CD4-positive, alpha-beta T cell (primary cell): ENCODE measurements at regions not wholly inside any gene's neighbourhood (a gene's known extent, or its start where the extent isn't known, plus 50 kb on each side); places are given as distances from the start of the nearest gene placed in this dataset.
A peak's percentile ranks its signal among the peaks of the same experiment; 100 is the strongest.

ENCODE experiments used
- ATAC-seq: fragments of 200-7000 bp; cut with Tn5 transposase; one replicate; pipeline ENCODE4 v1.10.0; 2022; ENCODE audit warnings: mild to moderate bottlenecking; ENCODE audit not compliant: poor library complexity
- CTCF ChIA-PET: fragments of 350-600 bp; sonication (Branson Sonifier 250); formaldehyde crosslinking; loops from one replicate; lab custom pipeline; 2021; ENCODE audit warnings: antibody characterized with exemption, inconsistent platforms; lab: Charles Lee
- POLR2A ChIA-PET: fragments of 350-600 bp; sonication (Branson Sonifier 250); formaldehyde crosslinking; loops from one replicate; lab custom pipeline; 2021; ENCODE audit warnings: antibody characterized with exemption, inconsistent platforms; lab: Charles Lee
- DNase-seq, 14 experiments: peaks; one replicate each; pipeline ENCODE4 v3.0.0-alpha.2; 2013 to 2020; ENCODE audit warnings: mixed read lengths in 2 of 14
- H3K27ac ChIP-seq, 2 donors: one replicate each; pipeline versions ENCODE4 v1.5.1 to v1.7.0; 2013; ENCODE audit warnings: low read length in 2 of 2, low read depth in 1 of 2, mild to moderate bottlenecking in 1 of 2
- H3K27me3 ChIP-seq, 2 experiments: 1 replicate in 1 of 2; 2 replicates in 1 of 2; pipeline versions ENCODE4 v1.6.1 to v1.7.0; 2013; ENCODE audit warnings: low read length in 2 of 2, control low read depth in 1 of 2, mild to moderate bottlenecking in 1 of 2, moderate library complexity in 1 of 2; ENCODE audit not compliant: insufficient read depth in 2 of 2, control insufficient read depth in 1 of 2
- H3K36me3 ChIP-seq: one replicate; pipeline ENCODE4 v1.6.1; 2013; ENCODE audit warnings: low read length, control low read depth; ENCODE audit not compliant: insufficient read depth
- H3K4me1 ChIP-seq: one replicate; pipeline ENCODE4 v1.6.1; 2013; ENCODE audit warnings: low read length, control low read depth; ENCODE audit not compliant: insufficient read depth
- H3K4me3 ChIP-seq: one replicate; pipeline ENCODE4 v1.5.1; 2013; ENCODE audit warnings: mild to moderate bottlenecking, low read length, moderate library complexity
- H3K9me3 ChIP-seq, 2 experiments: 1 replicate in 1 of 2; 2 replicates in 1 of 2; pipeline versions ENCODE4 v1.6.1 to v1.7.0; 2013; ENCODE audit warnings: low read length in 2 of 2, mild to moderate bottlenecking in 2 of 2, control low read depth in 1 of 2, moderate library complexity in 1 of 2; ENCODE audit not compliant: control insufficient read depth in 1 of 2, insufficient read depth in 1 of 2
- H3K27ac Mint-ChIP-seq: one replicate; pipeline ENCODE4 v1.8.0; 2020; ENCODE audit warnings: mixed read lengths
- H3K27me3 Mint-ChIP-seq: one replicate; pipeline ENCODE4 v1.8.0; 2021; ENCODE audit warnings: mixed read lengths
- H3K36me3 Mint-ChIP-seq: one replicate; pipeline ENCODE4 v1.8.0; 2021; ENCODE audit warnings: low read depth, mixed read lengths
- H3K4me1 Mint-ChIP-seq: one replicate; pipeline ENCODE4 v1.8.0; 2021; ENCODE audit warnings: low read depth, mixed read lengths
- H3K4me3 Mint-ChIP-seq: one replicate; pipeline ENCODE4 v1.8.0; 2020; ENCODE audit warnings: mild to moderate bottlenecking, mixed read lengths
- H3K9me3 Mint-ChIP-seq: one replicate; pipeline ENCODE4 v1.8.0; 2020; ENCODE audit warnings: mixed read lengths
- CTCF ChIP-seq: fragments of 200-600 bp; IDR thresholded peaks from one replicate; pipeline ENCODE4 v1.8.0; 2022; ENCODE audit warnings: antibody characterized with exemption, mild to moderate bottlenecking
- intact Hi-C, 2 experiments: fragments of 100-400 bp; cut with DNase I in 1 of 2; cut with micrococcal nuclease in 1 of 2; formaldehyde crosslinking; loops; one replicate each; pipeline versions ENCODE4 v1.15.1 to v1.9.0; 2023 to 2025; cut with DNase I, micrococcal nuclease

- POLR2A ChIA-PET: interaction anchor here (0.7 to 3.0 kb wide), 4 partner anchors 11 to 252 kb away, joined by 3 to 81 read pairs (median 42); partner anchors contain the start of gene IRF2BPL
- H3K4me1 ChIP-seq: peaks cover 60% of the 10 kb centered on the region
- no peaks in the 10 kb centered on the region for H3K27me3 ChIP-seq
- no peaks in the 10 kb centered on the region for H3K9me3 ChIP-seq
- DNase-seq (no peak), ATAC-seq (no peak)
- CTCF ChIA-PET: interaction anchor here (1.2 to 4.1 kb wide), 5 partner anchors 14 to 107 kb away, joined by 4 to 30 read pairs (median 7); no protein-coding TSS in a partner anchor
- no peaks in the 10 kb centered on the region for H3K36me3 Mint-ChIP-seq
- no peak for TF ChIP-seq CTCF
- H3K4me3 Mint-ChIP-seq: no peak overlapping the region
- H3K27ac Mint-ChIP-seq: peak overlapping the region; percentile 89
- H3K9me3 Mint-ChIP-seq: no peaks in the 10 kb centered on the region
- H3K27me3 Mint-ChIP-seq: no peaks in the 10 kb centered on the region
- peaks cover 70% of the 10 kb centered on the region for H3K4me1 Mint-ChIP-seq
- intact Hi-C loops: no loop called here
- H3K27ac ChIP-seq: peak overlapping the region in 1 of 2 donors; percentile 17
- H3K36me3 ChIP-seq: no peaks in the 10 kb centered on the region
- no peak overlapping the region for H3K4me3 ChIP-seq
Observed at GRCh38 chr14:76963372-76963771, 65.1 kb downstream of the IRF2BPL start.

GRCh38 chr14:76962303-76962660, 66.2 kb downstream of the IRF2BPL start:
- DNase-seq: no peak
- Mint-ChIP-seq H3K27me3 (no peaks in the 10 kb centered on the region), H3K27ac (peak overlapping the region; percentile 89), H3K4me3 (peak overlapping the region; percentile 74), H3K36me3 (no peaks in the 10 kb centered on the region), H3K9me3 (no peaks in the 10 kb centered on the region), H3K4me1 (peaks cover 79% of the 10 kb centered on the region)
- Histone ChIP-seq H3K4me3 (peak overlapping the region; percentile 52), H3K9me3 (no peaks in the 10 kb centered on the region), H3K27ac (peak overlapping the region; percentile 77 to 91), H3K4me1 (peaks cover 71% of the 10 kb centered on the region), H3K36me3 (no peaks in the 10 kb centered on the region), H3K27me3 (no peaks in the 10 kb centered on the region)
- intact Hi-C loops: no loop called here
- CTCF ChIA-PET: interaction anchor here (0.6 to 4.1 kb wide), 15 partner anchors 9 to 108 kb away, joined by 3 to 30 read pairs (median 6); partner anchors contain the start of gene IRF2BPL
- TF ChIP-seq CTCF: no peak
- POLR2A ChIA-PET: interaction anchor here (0.8 to 3.0 kb wide), 34 partner anchors 9 to 359 kb away, joined by 3 to 81 read pairs (median 6); partner anchors contain the start of genes ANGEL1, CIPC, GSTZ1 and IRF2BPL
- ATAC-seq: no peak

GRCh38 chr14:76961631-76962302, 66.7 kb downstream of the IRF2BPL start:
- Mint-ChIP-seq H3K4me3 (peak overlapping the region; percentile 74), H3K36me3 (no peaks in the 10 kb centered on the region), H3K27ac (peak overlapping the region; percentile 89), H3K27me3 (no peaks in the 10 kb centered on the region), H3K9me3 (no peaks in the 10 kb centered on the region), H3K4me1 (peaks cover 84% of the 10 kb centered on the region)
- ChIA-PET POLR2A (interaction anchor here (0.6 to 3.0 kb wide), 36 partner anchors 9 to 359 kb away, joined by 3 to 81 read pairs (median 5); partner anchors contain the start of genes ANGEL1, CIPC, GSTZ1 and IRF2BPL), CTCF (interaction anchor here (0.6 to 4.1 kb wide), 17 partner anchors 9 to 109 kb away, joined by 3 to 30 read pairs (median 5); partner anchors contain the start of gene IRF2BPL)
- Histone ChIP-seq H3K36me3 (no peaks in the 10 kb centered on the region), H3K9me3 (no peaks in the 10 kb centered on the region), H3K4me3 (peak overlapping the region; percentile 52), H3K27ac (peak overlapping the region; percentile 86 to 91), H3K27me3 (no peaks in the 10 kb centered on the region), H3K4me1 (peaks cover 76% of the 10 kb centered on the region)
- intact Hi-C loops: loop anchor here in 1 of 2 experiments (2.0 kb wide), 1 partner anchor 61 kb away; no protein-coding TSS in a partner anchor
- DNase-seq (peak; percentile 84 to 98 (median 92)), ATAC-seq (peak; percentile 95)
- TF ChIP-seq CTCF: no peak
